ENCODE measurements at regions not wholly inside any gene's neighbourhood (a gene's known extent, or its start where the extent isn't known, plus 50 kb on each side); places are given as distances from the start of the nearest gene placed in this dataset.

- DNase-seq (ENCODE audit: low read depth in 1 of 2, low spot score in 2 of 2) = no peak
- H3K56ac ChIP-seq (replicated peaks; ENCODE audit: insufficient read length, low read depth, low read length) = no peak overlapping the region
- no peak overlapping the region for H4K8ac ChIP-seq (ENCODE audit: extremely low read depth, insufficient read depth, low read length)
- WGBS, 2 experiments (ENCODE audit: extremely low coverage in 1 of 2, insufficient coverage in 1 of 2, insufficient read length in 1 of 2, insufficient replicate concordance in 2 of 2, low coverage in 1 of 2, low lambda C conversion rate in 2 of 2, missing lambda C conversion rate in 1 of 2) = 87% methylated on average over 7 of the region's 7 CpGs; no CpG with 5 or more reads in 1 of the 2 experiments
- CTCF ChIA-PET (ENCODE audit: partially characterized antibody) = interaction anchor here (0.9 to 2.5 kb wide), 2 partner anchors 13 to 235 kb away, joined by 3 to 7 read pairs; no protein-coding TSS in a partner anchor
- no peak overlapping the region for H4K91ac ChIP-seq (replicated peaks; ENCODE audit: insufficient read length, low read length)
- no peak overlapping the region for H3K23ac ChIP-seq (ENCODE audit: insufficient read length)
- no peaks in the 10 kb centered on the region for H3K36me3 ChIP-seq (ENCODE audit: control insufficient read depth in 2 of 4, insufficient read depth in 4 of 4, low read length in 3 of 4)
- no peaks in the 10 kb centered on the region for H3K27me3 ChIP-seq (replicated peaks in 1 of 4; ENCODE audit: control insufficient read depth in 3 of 4, extremely low read depth in 1 of 4, insufficient read depth in 3 of 4, low read length in 3 of 4)
- no peak overlapping the region for H2AK5ac ChIP-seq (ENCODE audit: low read depth, low read length)
- no peak overlapping the region for H2BK5ac ChIP-seq (ENCODE audit: low read depth, low read length)
- H2BK20ac ChIP-seq (ENCODE audit: low read length) = no peak overlapping the region
- no peaks in the 10 kb centered on the region for H3K79me2 ChIP-seq (ENCODE audit: control insufficient read depth in 1 of 2, insufficient read depth in 2 of 2, low read length in 2 of 2)
- no peak overlapping the region for H2BK120ac ChIP-seq (replicated peaks; ENCODE audit: low read depth, low read length)
- no peak overlapping the region for H3K4me3 ChIP-seq (ENCODE audit: extremely low read depth in 1 of 4, insufficient read depth in 2 of 4, low read depth in 3 of 4, low read length in 4 of 4)
- peak overlapping the region; percentile 83 for H2AFZ ChIP-seq (ENCODE audit: low read length)
- FAIRE-seq = no peak
- H3K79me1 ChIP-seq (ENCODE audit: low read depth, low read length) = no peaks in the 10 kb centered on the region
- no peaks in the 10 kb centered on the region for H4K20me1 ChIP-seq (replicated peaks in 1 of 2; ENCODE audit: control insufficient read depth in 1 of 2, insufficient read depth in 2 of 2, low read length in 2 of 2)
- H3K18ac ChIP-seq (ENCODE audit: extremely low read depth, low read length) = no peak overlapping the region
- no peak overlapping the region for H2BK12ac ChIP-seq (ENCODE audit: low read depth, low read length)
- no peak overlapping the region for H4K5ac ChIP-seq (ENCODE audit: insufficient read length, low read depth, low read length)
- peaks cover 0 to 3% (median 0%) of the 10 kb centered on the region in 4 experiments; a peak in 1 of 7 replicates for H3K4me1 ChIP-seq (replicated peaks in 1 of 4; ENCODE audit: control insufficient read depth in 3 of 4, insufficient read depth in 4 of 4, low read length in 3 of 4)
- no peak overlapping the region for H2BK15ac ChIP-seq (ENCODE audit: low read length)
- no peak overlapping the region for H3K27ac ChIP-seq (ENCODE audit: low read depth, low read length)
- no peaks in the 10 kb centered on the region for H3K23me2 ChIP-seq (ENCODE audit: low read depth, low read length)
- no peak overlapping the region for H3K9ac ChIP-seq (replicated peaks in 1 of 4; ENCODE audit: extremely low read depth in 1 of 4, low read depth in 3 of 4, low read length in 3 of 4)
- POLR2A ChIA-PET (ENCODE audit: partially characterized antibody) = no interaction called here
- H3K4ac ChIP-seq (replicated peaks; ENCODE audit: insufficient read length, low read depth, low read length) = no peak overlapping the region
- H3K14ac ChIP-seq (ENCODE audit: insufficient read length) = no peak overlapping the region
- H3K4me2 ChIP-seq (ENCODE audit: insufficient read depth in 1 of 2, low read depth in 2 of 2, low read length in 2 of 2) = no peak overlapping the region
- no peaks in the 10 kb centered on the region for H3K9me3 ChIP-seq (ENCODE audit: insufficient read depth in 2 of 2, low read depth in 1 of 2, low read length in 1 of 2)
- no peak for TF ChIP-seq CBX8 (IDR thresholded peaks at IDR 0.05; ENCODE audit: borderline replicate concordance, low read depth, low read length)
- TF ChIP-seq PHF8 (conservative IDR thresholded peaks at IDR 0.05; ENCODE audit: low read depth, low read length) = no peak
- TF ChIP-seq RBBP5 (IDR thresholded peaks at IDR 0.05; ENCODE audit: borderline replicate concordance, low read depth, low read length) = no peak
- no peak for TF ChIP-seq CREB1 (IDR thresholded peaks at IDR 0.05)
- TF ChIP-seq USF2 (IDR thresholded peaks at IDR 0.05; ENCODE audit: low read length) = no peak
- no peak for TF ChIP-seq HDAC2 (IDR thresholded peaks at IDR 0.05; ENCODE audit: borderline replicate concordance in 1 of 2, low read depth in 2 of 2, low read length in 2 of 2)
- TF ChIP-seq SIRT6 (IDR thresholded peaks at IDR 0.05; ENCODE audit: low read length) = no peak
- TF ChIP-seq RAD21 (IDR thresholded peaks at IDR 0.05 in 1 of 2, conservative IDR thresholded peaks at IDR 0.05 in 1 of 2; ENCODE audit: low read depth in 2 of 2, low read length in 2 of 2) = no peak
- no peak for TF ChIP-seq HDAC6 (IDR thresholded peaks at IDR 0.05; ENCODE audit: low read depth, low read length)
- no peak for TF ChIP-seq KDM1A (IDR thresholded peaks at IDR 0.05; ENCODE audit: borderline replicate concordance, low read length)
- TF ChIP-seq TBP (IDR thresholded peaks at IDR 0.05; ENCODE audit: low read depth, low read length) = no peak
- no peak for TF ChIP-seq KDM5A (IDR thresholded peaks at IDR 0.05; ENCODE audit: low read length)
- TF ChIP-seq POLR2AphosphoS5 (IDR thresholded peaks at IDR 0.05; ENCODE audit: low read depth, low read length) = no peak
- TF ChIP-seq SP4 (IDR thresholded peaks at IDR 0.05; ENCODE audit: low read length) = no peak
These were observed 95.2 kb downstream of the PLCE1 start for GRCh38 chr10:94088926-94089381.

Data from H1 (cell line).